GM12878 (cell line): ENCODE measurements at regions not wholly inside any gene's neighbourhood (a gene's known extent, or its start where the extent isn't known, plus 50 kb on each side); places are given as distances from the start of the nearest gene placed in this dataset.

Experiments
- ATAC-seq: fragments of 200-7000 bp; cut with Tn5 transposase; 3 replicates; pipeline ENCODE4 v1.9.1; 2020; ENCODE audit warnings: mild to moderate bottlenecking, moderate library complexity
- BruUV-seq: library from RNA; stranded (reverse); fragments of 400-500 nt; replicated peaks from 2 replicates; lab custom pipeline; 2021; lab: Mats Ljungman, UMichigan
- CTCF ChIA-PET: fragments of 300-600 bp; sonication (Branson Sonifier 250); formaldehyde crosslinking; extraction: SDS; loops from one replicate; lab custom pipeline; 2021; ENCODE audit warnings: inconsistent platforms; lab: Yijun Ruan, JAX
- POLR2A ChIA-PET: fragments of 350-600 bp; formaldehyde crosslinking; extraction: SDS; loops from one replicate; lab custom pipeline; 2021; ENCODE audit warnings: inconsistent platforms; lab: Charles Lee
- RAD21 ChIA-PET: fragments of 300-600 bp; sonication (Branson Sonifier 250); formaldehyde crosslinking; loops from one replicate; lab custom pipeline; 2023; ENCODE audit warnings: antibody characterized with exemption; ENCODE audit not compliant: unreplicated experiment; lab: Charles Lee
- SMC1A ChIA-PET: fragments of 300-600 bp; sonication (Branson Sonifier 250); formaldehyde crosslinking; loops from one replicate; lab custom pipeline; 2023; ENCODE audit not compliant: unreplicated experiment, uncharacterized antibody; lab: Charles Lee
- DNase-seq: peaks from one replicate; pipeline ENCODE4 v3.0.0-alpha.2; 2011; ENCODE audit warnings: low read depth, low spot score
- FAIRE-seq: peaks from 3 replicates; lab custom pipeline; 2011; peaks lifted over from hg19 to GRCh38; lab: Jason Lieb, UNC
- H2AFZ ChIP-seq: 2 replicates; pipeline ENCODE4 v1.6.0; 2011; ENCODE audit warnings: low read depth, low read length, control low read depth; ENCODE audit not compliant: control insufficient read depth
- H3K27ac ChIP-seq: 2 replicates; pipeline ENCODE4 v1.5.1; 2011; ENCODE audit warnings: control low read depth; ENCODE audit not compliant: control insufficient read depth, insufficient read depth
- H3K27me3 ChIP-seq, 2 experiments: replicated peaks in 1 of 2; 2 replicates each; pipeline versions ENCODE4 v1.6.0 to v1.6.1; 2011; ENCODE audit warnings: low read length in 1 of 2; ENCODE audit not compliant: control insufficient read depth in 2 of 2, insufficient read depth in 2 of 2
- H3K36me3 ChIP-seq, 2 experiments: 2 replicates each; pipeline ENCODE4 v1.5.1; 2011; ENCODE audit warnings: low read length in 1 of 2; ENCODE audit not compliant: control insufficient read depth in 2 of 2, insufficient read depth in 2 of 2
- H3K4me1 ChIP-seq: 2 replicates; pipeline ENCODE4 v1.6.1; 2011; ENCODE audit warnings: mild to moderate bottlenecking, low read length, moderate library complexity, mixed read lengths; ENCODE audit not compliant: control insufficient read depth, insufficient read depth
- H3K4me2 ChIP-seq: 2 replicates; pipeline ENCODE4 v1.6.0; 2011; ENCODE audit warnings: control low read depth; ENCODE audit not compliant: control insufficient read depth, insufficient read depth
- H3K4me3 ChIP-seq: fragments of 200-600 bp; sonication (generic); 2 replicates; pipeline ENCODE4 v1.5.1; 2016
- H3K79me2 ChIP-seq: 2 replicates; pipeline ENCODE4 v1.6.0; 2011; ENCODE audit warnings: low read length; ENCODE audit not compliant: control insufficient read depth, insufficient read depth
- H3K9ac ChIP-seq: 2 replicates; pipeline ENCODE4 v1.8.0; 2011; ENCODE audit warnings: low read length, control low read depth, mixed read lengths; ENCODE audit not compliant: control insufficient read depth, insufficient read depth
- H3K9me3 ChIP-seq: replicated peaks from 3 replicates; pipeline ENCODE4 v1.5.1; 2011; ENCODE audit warnings: mild to moderate bottlenecking, low read length; ENCODE audit not compliant: control insufficient read depth, insufficient read depth
- H4K20me1 ChIP-seq: 2 replicates; pipeline ENCODE4 v1.6.0; 2011; ENCODE audit not compliant: control insufficient read depth, insufficient read depth
- ASH2L ChIP-seq: fragments of 300-600, 200-600 bp; sonication (generic); IDR thresholded peaks from 2 replicates; pipeline ENCODE4 v1.6.1; 2017; ENCODE audit warnings: low read depth, mild to moderate bottlenecking, borderline replicate concordance
- BMI1 ChIP-seq: fragments of 450-650 bp; IDR thresholded peaks from 2 replicates; pipeline ENCODE4 v1.6.1; 2016; ENCODE audit warnings: mild to moderate bottlenecking, moderate library complexity, borderline replicate concordance
- ETV6 ChIP-seq, 2 experiments: fragments of 450-650 bp in 1 of 2; IDR thresholded peaks in 1 of 2; conservative IDR thresholded peaks in 1 of 2; 2 replicates each; pipeline ENCODE4 v1.6.1; 2014; ENCODE audit warnings: antibody characterized with exemption in 1 of 2, borderline replicate concordance in 1 of 2, low read depth in 1 of 2, mild to moderate bottlenecking in 1 of 2, moderate library complexity in 1 of 2
- IRF5 ChIP-seq: fragments of 450-650 bp; IDR thresholded peaks from 2 replicates; pipeline ENCODE4 v1.6.1; 2017; ENCODE audit warnings: borderline replicate concordance
- NFIC ChIP-seq: IDR thresholded peaks from 2 replicates; pipeline ENCODE4 v1.6.1; 2012; ENCODE audit warnings: low read depth, mild to moderate bottlenecking, inconsistent platforms, low read length, moderate library complexity
- SKIL ChIP-seq: fragments of 450-650 bp; IDR thresholded peaks from 2 replicates; pipeline ENCODE4 v1.6.1; 2017; ENCODE audit warnings: mild to moderate bottlenecking, low read depth, inconsistent platforms; ENCODE audit not compliant: poor library complexity, severe bottlenecking
- SP1 ChIP-seq: IDR thresholded peaks from one replicate; pipeline ENCODE4 v1.6.1; 2011; ENCODE audit warnings: low read depth, low read length
- ZNF592 ChIP-seq: fragments of 450-650 bp; IDR thresholded peaks from 2 replicates; pipeline ENCODE4 v1.6.1; 2017; ENCODE audit warnings: mild to moderate bottlenecking, moderate library complexity
- WGBS: methylation state at CpG from one replicate; pipeline ENCODE4 v1.1.6; 2016; ENCODE audit warnings: low lambda C conversion rate; ENCODE audit not compliant: insufficient replicate concordance, insufficient coverage; ENCODE audit errors: missing lambda C conversion rate; 5-methylcytosine and 5-hydroxymethylcytosine counted together
- in situ Hi-C: fragments of 300-500 bp; cut with MboI; formaldehyde crosslinking; loops from 9 replicates; pipeline ENCODE4 v1.14.3; 2018; ENCODE audit warnings: mixed read lengths
- intact Hi-C: fragments of 100-400 bp; cut with micrococcal nuclease; formaldehyde crosslinking; loops from one replicate; pipeline ENCODE4 v1.14.2; 2022; ENCODE audit not compliant: unreplicated experiment

DNA sequence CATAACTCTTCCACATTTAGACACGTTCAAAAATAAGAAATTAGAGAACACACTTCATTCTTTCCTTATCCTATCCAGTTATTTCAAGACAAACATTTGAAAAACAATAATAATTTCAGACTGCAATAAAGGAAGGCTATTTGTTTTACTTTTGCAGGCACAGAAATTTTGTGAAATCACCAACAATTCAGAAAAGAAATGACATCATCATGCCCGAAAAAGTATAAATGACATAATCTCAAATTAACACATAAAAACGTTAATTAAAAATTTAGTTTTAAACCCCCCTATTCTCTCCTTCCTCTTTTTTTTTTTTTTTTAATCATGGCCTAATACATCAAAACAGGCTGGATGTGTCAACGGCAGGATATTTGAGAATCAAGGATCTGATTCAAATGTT, 468.4 kb upstream of the RBFOX1 start:
- no peak for DNase-seq
- WGBS: 13% methylated on average over 4 of the region's 4 CpGs
- BruUV-seq: no TSS peak

DNA sequence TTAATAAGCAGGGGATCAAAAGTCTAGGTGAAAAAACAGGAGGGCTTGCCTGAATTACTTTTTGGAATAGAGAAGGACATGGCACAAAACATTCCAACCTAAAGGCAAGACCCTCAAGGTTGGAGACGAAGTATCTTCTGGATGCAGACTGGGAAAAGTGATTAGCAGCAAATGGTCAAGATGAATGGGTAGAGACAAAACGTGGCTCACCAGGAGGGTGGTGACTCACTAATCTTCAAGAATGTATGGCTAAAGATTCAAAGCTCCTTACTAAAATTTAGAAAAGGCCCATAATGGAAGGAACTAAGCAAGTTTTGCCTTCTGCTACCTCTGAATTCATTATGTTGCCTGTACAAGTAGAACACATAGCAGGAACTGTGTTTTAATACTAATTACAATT, 469.5 kb upstream of the RBFOX1 start:
- H3K9me3 ChIP-seq: no peaks in the 10 kb centered on the region
- BruUV-seq: no TSS peak
- no peak for TF ChIP-seq ASH2L
- TF ChIP-seq BMI1: no peak
- TF ChIP-seq ZNF592: no peak
- TF ChIP-seq IRF5: no peak

More for the DNA sequence above, 468.4 kb upstream of the RBFOX1 start:
- no peak for FAIRE-seq
- RAD21 ChIA-PET: no interaction called here
- Histone ChIP-seq H3K36me3 (no peaks in the 10 kb centered on the region), H3K27me3 (no peaks in the 10 kb centered on the region), H3K9ac (no peak overlapping the region), H3K9me3 (no peaks in the 10 kb centered on the region), H3K27ac (no peak overlapping the region), H4K20me1 (no peaks in the 10 kb centered on the region), H3K4me3 (no peak overlapping the region), H3K4me2 (no peak overlapping the region), H2AFZ (no peak overlapping the region), H3K4me1 (no peaks in the 10 kb centered on the region), H3K79me2 (no peaks in the 10 kb centered on the region)
- TF ChIP-seq SP1 (no peak), SKIL (no peak), ETV6 (conservative IDR thresholded peaks at IDR 0.05 in 1 of 2, IDR thresholded peaks at IDR 0.05 in 1 of 2; ENCODE audit: borderline replicate concordance in 1 of 2, low read depth in 1 of 2) (no peak), NFIC (no peak), BMI1 (no peak)
- in situ Hi-C loops (no loop called here), intact Hi-C loops (no loop called here)
- CTCF ChIA-PET: no interaction called here
- SMC1A ChIA-PET: no interaction called here
- POLR2A ChIA-PET: no interaction called here
- ATAC-seq: no peak

More for the DNA sequence above, 469.5 kb upstream of the RBFOX1 start:
- Histone ChIP-seq H3K79me2 (no peaks in the 10 kb centered on the region), H4K20me1 (no peaks in the 10 kb centered on the region), H3K27me3 (no peaks in the 10 kb centered on the region), H3K4me1 (no peaks in the 10 kb centered on the region), H3K9ac (no peak overlapping the region), H3K4me2 (no peak overlapping the region), H3K36me3 (no peaks in the 10 kb centered on the region), H3K4me3 (no peak overlapping the region), H3K27ac (no peak overlapping the region), H2AFZ (no peak overlapping the region)
- RAD21 ChIA-PET: interaction anchor here (0.6 kb wide), 1 partner anchor 439 kb away, joined by 3 read pairs; no protein-coding TSS in a partner anchor
- ATAC-seq (no peak), DNase-seq (no peak), FAIRE-seq (no peak)
- POLR2A ChIA-PET: no interaction called here
- intact Hi-C loops: no loop called here
- CTCF ChIA-PET: no interaction called here
- SMC1A ChIA-PET: no interaction called here
- in situ Hi-C loops: no loop called here
- WGBS: 3% methylated on average over 2 of the region's 2 CpGs
